GM21528 (cell line): ENCODE measurements at regions not wholly inside any gene's neighbourhood (a gene's known extent, or its start where the extent isn't known, plus 50 kb on each side); places are given as distances from the start of the nearest gene placed in this dataset.

Source experiments
- ATAC-seq: cut with Tn5 transposase; IDR thresholded peaks from one replicate; pipeline ENCODE4 v1.9.1; 2021; ENCODE audit warnings: mild to moderate bottlenecking, moderate library complexity; ENCODE audit not compliant: unreplicated experiment, low FRiP score

GRCh38 chr14:97411938-97412612 is 614.9 kb downstream of the VRK1 start:
- ATAC-seq: no peak

- no peak for ATAC-seq
These were observed 615.9 kb downstream of the VRK1 start for GRCh38 chr14:97413022-97413539.

- ATAC-seq: no peak
These were observed 617.0 kb downstream of the VRK1 start for GRCh38 chr14:97413966-97414717.

GRCh38 chr14:97414718-97415098 is 617.5 kb downstream of the VRK1 start:
- no peak for ATAC-seq

- no peak for ATAC-seq
These were observed 618.7 kb downstream of the VRK1 start for GRCh38 chr14:97415907-97416306.

- ATAC-seq: no peak
These were observed 619.4 kb downstream of the VRK1 start for GRCh38 chr14:97416550-97416949.

GRCh38 chr14:97417331-97417730 is 620.1 kb downstream of the VRK1 start:
- no peak for ATAC-seq

GRCh38 chr14:97420211-97420610 is 623.0 kb downstream of the VRK1 start:
- no peak for ATAC-seq

- no peak for ATAC-seq
These were observed 629.6 kb downstream of the VRK1 start for GRCh38 chr14:97426776-97427175.

GRCh38 chr14:97428808-97429440 is 631.7 kb downstream of the VRK1 start:
- ATAC-seq: no peak

GRCh38 chr14:97432586-97432985 is 635.4 kb downstream of the VRK1 start:
- no peak for ATAC-seq

GRCh38 chr14:97441740-97442362 is 644.7 kb downstream of the VRK1 start:
- no peak for ATAC-seq

GRCh38 chr14:97442363-97442762 is 645.2 kb downstream of the VRK1 start:
- ATAC-seq: no peak

- no peak for ATAC-seq
These were observed 646.2 kb downstream of the VRK1 start for GRCh38 chr14:97443412-97443811.

- ATAC-seq: no peak
These were observed 647.1 kb downstream of the VRK1 start for GRCh38 chr14:97444248-97444647.

GRCh38 chr14:97445367-97445766 is 648.2 kb downstream of the VRK1 start:
- ATAC-seq: no peak

- ATAC-seq: no peak
These were observed 648.9 kb downstream of the VRK1 start for GRCh38 chr14:97446087-97446486.

- no peak for ATAC-seq
These were observed 655.1 kb downstream of the VRK1 start for GRCh38 chr14:97452314-97452713.

- ATAC-seq: no peak
These were observed 656.8 kb downstream of the VRK1 start for GRCh38 chr14:97453991-97454390.

GRCh38 chr14:97456462-97456861 is 659.3 kb downstream of the VRK1 start:
- ATAC-seq: no peak

- ATAC-seq: no peak
These were observed 659.8 kb downstream of the VRK1 start for GRCh38 chr14:97456958-97457357.
